IgD-negative memory B cell (primary cell): ENCODE measurements at regions not wholly inside any gene's neighbourhood (a gene's known extent, or its start where the extent isn't known, plus 50 kb on each side); places are given as distances from the start of the nearest gene placed in this dataset.
A peak's percentile ranks its signal among the peaks of the same experiment; 100 is the strongest.

ENCODE experiments used
- H3K27ac Mint-ChIP-seq, 3 donors: one replicate each; pipeline ENCODE4 v1.8.0; 2020 to 2022; ENCODE audit warnings: mild to moderate bottlenecking in 3 of 3, mixed read lengths in 3 of 3, moderate library complexity in 1 of 3
- H3K27me3 Mint-ChIP-seq: one replicate; pipeline ENCODE4 v1.8.0; 2021; ENCODE audit warnings: mixed read lengths
- H3K36me3 Mint-ChIP-seq: one replicate; pipeline ENCODE4 v1.8.0; 2020; ENCODE audit warnings: mild to moderate bottlenecking, mixed read lengths
- H3K4me1 Mint-ChIP-seq, 3 donors: one replicate each; pipeline ENCODE4 v1.8.0; 2020 to 2022; ENCODE audit warnings: mixed read lengths in 3 of 3, mild to moderate bottlenecking in 1 of 3
- H3K4me3 Mint-ChIP-seq, 4 donors: one replicate each; pipeline ENCODE4 v1.8.0; 2020 to 2022; ENCODE audit warnings: mild to moderate bottlenecking in 4 of 4, mixed read lengths in 4 of 4, moderate library complexity in 3 of 4
- H3K9me3 Mint-ChIP-seq, 3 donors: one replicate each; pipeline ENCODE4 v1.8.0; 2020 to 2021; ENCODE audit warnings: mixed read lengths in 3 of 3, mild to moderate bottlenecking in 1 of 3

GRCh38 chr5:133796186-133796585, 172.2 kb downstream of the C5orf15 start:
- H3K4me1 Mint-ChIP-seq: peaks cover 0 to under 1% (median under 1%) of the 10 kb centered on the region in 3 donors
- H3K9me3 Mint-ChIP-seq: peaks cover 0 to 2% (median 0%) of the 10 kb centered on the region in 3 donors
- no peak overlapping the region for H3K27ac Mint-ChIP-seq
- H3K4me3 Mint-ChIP-seq: no peak overlapping the region
- H3K27me3 Mint-ChIP-seq: peaks cover 14% of the 10 kb centered on the region
- H3K36me3 Mint-ChIP-seq: no peaks in the 10 kb centered on the region

GRCh38 chr5:133794771-133795415, 173.5 kb downstream of the C5orf15 start:
- H3K27ac Mint-ChIP-seq: no peak overlapping the region
- peaks cover 0 to 2% (median 0%) of the 10 kb centered on the region in 3 donors for H3K9me3 Mint-ChIP-seq
- no peaks in the 10 kb centered on the region for H3K4me1 Mint-ChIP-seq
- H3K4me3 Mint-ChIP-seq: no peak overlapping the region
- H3K27me3 Mint-ChIP-seq: peaks cover 8% of the 10 kb centered on the region
- no peaks in the 10 kb centered on the region for H3K36me3 Mint-ChIP-seq

- no peak overlapping the region for H3K27ac Mint-ChIP-seq
- no peaks in the 10 kb centered on the region for H3K36me3 Mint-ChIP-seq
- H3K9me3 Mint-ChIP-seq: no peaks in the 10 kb centered on the region
- no peak overlapping the region for H3K4me3 Mint-ChIP-seq
- H3K27me3 Mint-ChIP-seq: peaks cover 7% of the 10 kb centered on the region
- no peaks in the 10 kb centered on the region for H3K4me1 Mint-ChIP-seq
Measured at GRCh38 chr5:133793756-133794465, 174.5 kb downstream of the C5orf15 start.

GRCh38 chr5:133792655-133793054, 175.8 kb downstream of the C5orf15 start:
- peaks cover 0 to under 1% (median 0%) of the 10 kb centered on the region in 3 donors for H3K9me3 Mint-ChIP-seq
- peaks cover 7% of the 10 kb centered on the region for H3K27me3 Mint-ChIP-seq
- no peaks in the 10 kb centered on the region for H3K36me3 Mint-ChIP-seq
- no peaks in the 10 kb centered on the region for H3K4me1 Mint-ChIP-seq
- H3K4me3 Mint-ChIP-seq: no peak overlapping the region
- peak overlapping the region in 1 of 3 donors; percentile 62 for H3K27ac Mint-ChIP-seq

- peaks cover 7% of the 10 kb centered on the region for H3K27me3 Mint-ChIP-seq
- no peaks in the 10 kb centered on the region for H3K36me3 Mint-ChIP-seq
- no peak overlapping the region for H3K4me3 Mint-ChIP-seq
- peaks cover 0 to 2% (median 0%) of the 10 kb centered on the region in 3 donors for H3K9me3 Mint-ChIP-seq
- H3K27ac Mint-ChIP-seq: no peak overlapping the region
- H3K4me1 Mint-ChIP-seq: no peaks in the 10 kb centered on the region
Measured at GRCh38 chr5:133792024-133792423, 176.4 kb downstream of the C5orf15 start.

- peaks cover 6% of the 10 kb centered on the region for H3K27me3 Mint-ChIP-seq
- H3K4me3 Mint-ChIP-seq: no peak overlapping the region
- no peaks in the 10 kb centered on the region for H3K4me1 Mint-ChIP-seq
- H3K27ac Mint-ChIP-seq: no peak overlapping the region
- H3K36me3 Mint-ChIP-seq: no peaks in the 10 kb centered on the region
- H3K9me3 Mint-ChIP-seq: peaks cover 0 to 2% (median 0%) of the 10 kb centered on the region in 3 donors
Measured at GRCh38 chr5:133790898-133791297, 177.5 kb downstream of the C5orf15 start.

- H3K27me3 Mint-ChIP-seq: peaks cover 5% of the 10 kb centered on the region
- no peak overlapping the region for H3K4me3 Mint-ChIP-seq
- H3K9me3 Mint-ChIP-seq: peaks cover 0 to 2% (median 2%) of the 10 kb centered on the region in 3 donors
- no peaks in the 10 kb centered on the region for H3K4me1 Mint-ChIP-seq
- H3K27ac Mint-ChIP-seq: no peak overlapping the region
- no peaks in the 10 kb centered on the region for H3K36me3 Mint-ChIP-seq
Measured at GRCh38 chr5:133789428-133789827, 177.1 kb upstream of the FSTL4 start.

- no peaks in the 10 kb centered on the region for H3K4me1 Mint-ChIP-seq
- H3K4me3 Mint-ChIP-seq: no peak overlapping the region
- peaks cover 3% of the 10 kb centered on the region for H3K27me3 Mint-ChIP-seq
- H3K9me3 Mint-ChIP-seq: peaks cover 0 to 2% (median 2%) of the 10 kb centered on the region in 3 donors
- no peaks in the 10 kb centered on the region for H3K36me3 Mint-ChIP-seq
- no peak overlapping the region for H3K27ac Mint-ChIP-seq
Measured at GRCh38 chr5:133788121-133788520, 175.8 kb upstream of the FSTL4 start.

- Mint-ChIP-seq H3K9me3 (peaks cover 0 to 2% (median 2%) of the 10 kb centered on the region in 3 donors), H3K36me3 (no peaks in the 10 kb centered on the region), H3K4me3 (no peak overlapping the region), H3K27me3 (peaks cover 5% of the 10 kb centered on the region), H3K27ac (no peak overlapping the region), H3K4me1 (no peaks in the 10 kb centered on the region)
Measured at GRCh38 chr5:133786420-133786819, 174.1 kb upstream of the FSTL4 start.

- H3K27ac Mint-ChIP-seq: no peak overlapping the region
- no peaks in the 10 kb centered on the region for H3K36me3 Mint-ChIP-seq
- no peak overlapping the region for H3K4me3 Mint-ChIP-seq
- peaks cover 5% of the 10 kb centered on the region for H3K27me3 Mint-ChIP-seq
- H3K9me3 Mint-ChIP-seq: peaks cover 0 to 2% (median 2%) of the 10 kb centered on the region in 3 donors
- no peaks in the 10 kb centered on the region for H3K4me1 Mint-ChIP-seq
Measured at GRCh38 chr5:133785182-133785581, 172.8 kb upstream of the FSTL4 start.

GRCh38 chr5:133783481-133783880, 171.1 kb upstream of the FSTL4 start:
- Mint-ChIP-seq H3K9me3 (peaks cover 0 to 2% (median 2%) of the 10 kb centered on the region in 3 donors), H3K4me3 (no peak overlapping the region), H3K4me1 (no peaks in the 10 kb centered on the region), H3K27ac (no peak overlapping the region), H3K27me3 (peaks cover 2% of the 10 kb centered on the region), H3K36me3 (no peaks in the 10 kb centered on the region)

GRCh38 chr5:133782736-133783135, 170.4 kb upstream of the FSTL4 start:
- peaks cover 2% of the 10 kb centered on the region for H3K27me3 Mint-ChIP-seq
- H3K4me3 Mint-ChIP-seq: no peak overlapping the region
- H3K4me1 Mint-ChIP-seq: no peaks in the 10 kb centered on the region
- peaks cover 0 to 2% (median 2%) of the 10 kb centered on the region in 3 donors for H3K9me3 Mint-ChIP-seq
- H3K36me3 Mint-ChIP-seq: no peaks in the 10 kb centered on the region
- no peak overlapping the region for H3K27ac Mint-ChIP-seq

- Mint-ChIP-seq H3K9me3 (peaks cover 0 to 2% (median 0%) of the 10 kb centered on the region in 3 donors), H3K36me3 (no peaks in the 10 kb centered on the region), H3K4me3 (no peak overlapping the region), H3K4me1 (no peaks in the 10 kb centered on the region), H3K27me3 (peaks cover 2% of the 10 kb centered on the region), H3K27ac (no peak overlapping the region)
Measured at GRCh38 chr5:133781436-133782225, 169.3 kb upstream of the FSTL4 start.

GRCh38 chr5:133780619-133781280, 168.4 kb upstream of the FSTL4 start:
- Mint-ChIP-seq H3K27ac (no peak overlapping the region), H3K4me3 (no peak overlapping the region), H3K36me3 (no peaks in the 10 kb centered on the region), H3K9me3 (peaks cover 0 to 2% (median 0%) of the 10 kb centered on the region in 3 donors), H3K4me1 (no peaks in the 10 kb centered on the region), H3K27me3 (peaks cover 2% of the 10 kb centered on the region)
